SK-N-MC (cell line): ENCODE measurements at regions not wholly inside any gene's neighbourhood (a gene's known extent, or its start where the extent isn't known, plus 50 kb on each side); places are given as distances from the start of the nearest gene placed in this dataset.

ENCODE experiments used
- EZH2 ChIP-seq: fragments of 200-600 bp; sonication (generic); IDR thresholded peaks from one replicate; pipeline ENCODE4 v1.6.1; 2017; ENCODE audit warnings: antibody characterized with exemption
- FOXP2 ChIP-seq: optimal IDR thresholded peaks from 2 replicates; pipeline ENCODE3; 2011; ENCODE audit warnings: mild to moderate bottlenecking, moderate library complexity; ENCODE audit not compliant: insufficient read depth; ENCODE audit errors: extremely low read length, control extremely low read depth
- POLR2AphosphoS5 ChIP-seq: IDR thresholded peaks from 2 replicates; pipeline ENCODE4 v1.6.1; 2012; ENCODE audit warnings: mild to moderate bottlenecking, low read depth, low read length, borderline replicate concordance

DNA sequence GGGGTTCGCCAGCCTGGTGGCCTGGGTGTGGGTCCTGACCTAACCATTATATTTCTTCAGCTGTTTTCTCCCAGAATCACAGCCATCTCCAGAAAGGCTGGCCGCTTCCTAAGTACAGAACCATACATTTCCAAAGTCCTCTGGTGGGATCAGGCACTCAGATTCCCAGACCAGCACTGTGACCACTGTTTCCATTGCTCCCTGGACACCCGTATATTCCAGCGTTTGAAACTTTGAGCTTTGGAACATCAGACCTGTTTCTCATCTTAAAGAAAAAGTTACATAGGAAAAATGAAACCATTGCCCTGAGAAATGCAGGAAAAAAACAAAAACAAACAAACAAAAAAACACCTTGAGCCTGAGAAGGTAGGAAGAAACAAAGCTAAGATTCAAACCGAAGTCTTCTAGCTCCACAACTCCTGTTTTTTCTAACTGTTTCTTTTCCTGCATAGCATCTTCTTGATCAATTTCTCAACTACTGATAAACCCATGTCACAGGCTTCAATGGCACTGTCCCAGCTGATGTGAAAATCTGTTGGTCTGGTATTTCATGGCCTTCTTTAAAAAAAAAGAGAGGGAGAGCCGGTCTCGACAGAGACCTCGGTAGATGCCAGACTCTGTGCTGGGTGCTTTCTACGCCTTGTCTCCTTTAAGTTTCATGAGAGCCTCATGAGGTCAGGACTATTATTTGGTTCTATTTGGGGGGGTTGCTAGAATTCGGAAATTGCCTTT lies 221.3 kb downstream of the TOMM20 start:
- no peak for TF ChIP-seq POLR2AphosphoS5
- TF ChIP-seq EZH2 = no peak
- no peak for TF ChIP-seq FOXP2
